ENCODE measurements at regions not wholly inside any gene's neighbourhood (a gene's known extent, or its start where the extent isn't known, plus 50 kb on each side); places are given as distances from the start of the nearest gene placed in this dataset.

DNA sequence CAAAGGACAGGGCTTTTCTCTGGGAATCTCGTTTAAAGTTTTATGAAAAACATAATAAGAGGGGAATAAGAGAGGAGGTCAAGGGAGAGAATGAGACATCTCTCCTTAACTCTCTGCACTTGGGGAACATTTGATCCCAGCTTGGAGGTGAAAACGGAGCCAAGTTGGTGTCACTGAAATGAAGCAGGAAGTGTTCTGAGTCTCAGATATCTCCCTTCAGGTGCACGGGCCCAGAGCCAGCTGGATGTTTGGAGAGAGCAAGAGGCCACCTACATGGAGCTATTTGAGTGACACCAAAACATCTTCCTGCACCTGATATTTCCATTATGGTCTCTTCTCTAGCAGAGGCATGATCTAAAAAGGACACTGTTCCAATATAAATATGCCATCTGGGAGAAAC is 85.7 kb downstream of the BLID start:
- TF ChIP-seq, protein P1, sequence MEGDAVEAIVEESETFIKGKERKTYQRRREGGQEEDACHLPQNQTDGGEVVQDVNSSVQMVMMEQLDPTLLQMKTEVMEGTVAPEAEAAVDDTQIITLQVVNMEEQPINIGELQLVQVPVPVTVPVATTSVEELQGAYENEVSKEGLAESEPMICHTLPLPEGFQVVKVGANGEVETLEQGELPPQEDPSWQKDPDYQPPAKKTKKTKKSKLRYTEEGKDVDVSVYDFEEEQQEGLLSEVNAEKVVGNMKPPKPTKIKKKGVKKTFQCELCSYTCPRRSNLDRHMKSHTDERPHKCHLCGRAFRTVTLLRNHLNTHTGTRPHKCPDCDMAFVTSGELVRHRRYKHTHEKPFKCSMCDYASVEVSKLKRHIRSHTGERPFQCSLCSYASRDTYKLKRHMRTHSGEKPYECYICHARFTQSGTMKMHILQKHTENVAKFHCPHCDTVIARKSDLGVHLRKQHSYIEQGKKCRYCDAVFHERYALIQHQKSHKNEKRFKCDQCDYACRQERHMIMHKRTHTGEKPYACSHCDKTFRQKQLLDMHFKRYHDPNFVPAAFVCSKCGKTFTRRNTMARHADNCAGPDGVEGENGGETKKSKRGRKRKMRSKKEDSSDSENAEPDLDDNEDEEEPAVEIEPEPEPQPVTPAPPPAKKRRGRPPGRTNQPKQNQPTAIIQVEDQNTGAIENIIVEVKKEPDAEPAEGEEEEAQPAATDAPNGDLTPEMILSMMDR (conservative IDR thresholded peaks at IDR 0.05), result no peak
- TF ChIP-seq ZFX (IDR thresholded peaks at IDR 0.05), result no peak

Data from C4-2B (cell line).